ENCODE measurements at regions not wholly inside any gene's neighbourhood (a gene's known extent, or its start where the extent isn't known, plus 50 kb on each side); places are given as distances from the start of the nearest gene placed in this dataset.

DNA sequence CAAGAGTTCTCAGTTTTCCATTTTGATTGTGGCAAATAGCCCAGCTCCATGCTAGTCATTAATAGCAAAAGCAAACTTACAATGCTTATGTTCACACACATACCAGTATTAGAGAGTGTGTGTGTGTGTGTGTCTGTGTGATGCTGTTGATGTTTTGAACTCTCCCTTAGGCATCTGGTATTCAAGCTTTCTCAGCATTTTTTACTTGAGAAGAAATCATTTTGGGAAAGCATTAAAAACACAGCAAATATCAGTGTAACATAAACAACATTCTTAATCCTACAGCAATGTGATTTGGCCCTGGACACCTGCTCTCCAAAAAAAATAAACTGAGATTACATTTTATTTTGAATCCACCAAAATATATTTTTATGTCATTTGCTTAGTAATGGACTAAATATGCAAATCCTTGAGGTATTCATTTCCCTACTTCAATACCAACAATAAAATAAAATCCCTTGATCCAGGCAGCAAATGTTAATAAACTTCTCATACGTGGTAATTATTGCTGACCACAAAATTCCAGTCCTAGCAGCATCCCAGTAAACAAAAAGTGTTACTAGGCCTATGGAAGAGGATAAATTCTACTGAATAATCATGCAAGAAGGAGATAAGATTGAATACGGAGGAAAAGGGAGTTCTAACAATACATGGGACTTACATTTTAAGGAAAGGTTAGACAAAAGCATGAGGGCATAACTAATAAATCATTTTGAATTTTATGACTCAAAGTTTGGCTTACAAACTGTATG is 249.5 kb upstream of the CLEC14A start:
- Histone ChIP-seq H3K27ac (no peak overlapping the region), H3K36me3 (no peaks in the 10 kb centered on the region), H3K4me1 (no peaks in the 10 kb centered on the region), H3K27me3 (no peaks in the 10 kb centered on the region), H3K4me3 (no peak overlapping the region), H3K9me3 (no peaks in the 10 kb centered on the region)
- ATAC-seq (no peak), DNase-seq (no peak)
- TF ChIP-seq, protein P1, sequence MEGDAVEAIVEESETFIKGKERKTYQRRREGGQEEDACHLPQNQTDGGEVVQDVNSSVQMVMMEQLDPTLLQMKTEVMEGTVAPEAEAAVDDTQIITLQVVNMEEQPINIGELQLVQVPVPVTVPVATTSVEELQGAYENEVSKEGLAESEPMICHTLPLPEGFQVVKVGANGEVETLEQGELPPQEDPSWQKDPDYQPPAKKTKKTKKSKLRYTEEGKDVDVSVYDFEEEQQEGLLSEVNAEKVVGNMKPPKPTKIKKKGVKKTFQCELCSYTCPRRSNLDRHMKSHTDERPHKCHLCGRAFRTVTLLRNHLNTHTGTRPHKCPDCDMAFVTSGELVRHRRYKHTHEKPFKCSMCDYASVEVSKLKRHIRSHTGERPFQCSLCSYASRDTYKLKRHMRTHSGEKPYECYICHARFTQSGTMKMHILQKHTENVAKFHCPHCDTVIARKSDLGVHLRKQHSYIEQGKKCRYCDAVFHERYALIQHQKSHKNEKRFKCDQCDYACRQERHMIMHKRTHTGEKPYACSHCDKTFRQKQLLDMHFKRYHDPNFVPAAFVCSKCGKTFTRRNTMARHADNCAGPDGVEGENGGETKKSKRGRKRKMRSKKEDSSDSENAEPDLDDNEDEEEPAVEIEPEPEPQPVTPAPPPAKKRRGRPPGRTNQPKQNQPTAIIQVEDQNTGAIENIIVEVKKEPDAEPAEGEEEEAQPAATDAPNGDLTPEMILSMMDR (IDR thresholded peaks at IDR 0.05) = no peak
- intact Hi-C loops (cut with DNase I) = no loop called here

DNA sequence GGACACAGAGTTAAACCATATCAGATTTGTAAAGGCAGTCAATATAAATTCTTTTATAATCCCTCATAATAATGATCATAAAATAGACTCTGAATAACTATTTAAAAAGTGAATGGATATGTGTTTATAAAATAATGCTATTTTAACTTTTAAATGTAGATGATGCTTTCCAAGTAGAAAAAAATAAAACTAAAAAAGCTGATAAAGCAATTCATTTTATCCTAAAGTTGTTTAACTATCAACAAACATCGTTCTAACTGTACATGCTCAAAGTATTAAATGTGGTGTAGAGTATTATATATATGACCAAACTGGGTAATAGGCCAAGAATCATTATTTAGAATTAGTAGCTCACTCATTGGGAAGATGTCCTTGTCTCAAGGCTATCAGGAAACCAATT is 248.3 kb upstream of the CLEC14A start:
- Histone ChIP-seq H3K27ac (no peak overlapping the region), H3K36me3 (no peaks in the 10 kb centered on the region), H3K27me3 (no peaks in the 10 kb centered on the region), H3K4me1 (no peaks in the 10 kb centered on the region), H3K9me3 (no peaks in the 10 kb centered on the region), H3K4me3 (no peak overlapping the region)
- intact Hi-C loops (cut with DNase I) = no loop called here
- no peak for DNase-seq
- TF ChIP-seq, protein P1 (IDR thresholded peaks at IDR 0.05) = no peak
- ATAC-seq = no peak

DNA sequence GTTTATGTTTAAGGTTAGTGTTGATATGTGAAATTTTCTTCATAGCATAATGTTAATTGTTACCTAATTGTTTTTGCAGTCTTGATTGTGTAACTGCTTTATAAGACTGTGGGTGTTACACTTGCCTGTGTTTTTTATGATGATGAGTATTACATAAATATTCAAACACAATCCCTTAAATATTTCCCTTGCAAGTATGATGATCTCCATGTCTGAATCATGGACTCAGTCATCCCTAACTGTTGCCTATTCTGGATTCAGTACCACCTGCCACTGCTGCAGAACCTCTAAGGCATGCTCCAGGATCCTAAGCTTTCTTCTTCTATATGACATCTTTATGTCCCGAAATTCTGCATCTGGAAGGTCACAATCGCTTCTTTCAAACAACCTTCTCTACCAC is 246.3 kb upstream of the CLEC14A start:
- intact Hi-C loops (cut with DNase I) = no loop called here
- no peaks in the 10 kb centered on the region for H3K9me3 ChIP-seq
- no peak for ATAC-seq
- no peaks in the 10 kb centered on the region for H3K27me3 ChIP-seq
- H3K4me3 ChIP-seq = no peak overlapping the region
- H3K27ac ChIP-seq = no peak overlapping the region
- DNase-seq = no peak
- H3K4me1 ChIP-seq = no peaks in the 10 kb centered on the region
- TF ChIP-seq, protein P1 (IDR thresholded peaks at IDR 0.05) = no peak
- H3K36me3 ChIP-seq = no peaks in the 10 kb centered on the region

DNA sequence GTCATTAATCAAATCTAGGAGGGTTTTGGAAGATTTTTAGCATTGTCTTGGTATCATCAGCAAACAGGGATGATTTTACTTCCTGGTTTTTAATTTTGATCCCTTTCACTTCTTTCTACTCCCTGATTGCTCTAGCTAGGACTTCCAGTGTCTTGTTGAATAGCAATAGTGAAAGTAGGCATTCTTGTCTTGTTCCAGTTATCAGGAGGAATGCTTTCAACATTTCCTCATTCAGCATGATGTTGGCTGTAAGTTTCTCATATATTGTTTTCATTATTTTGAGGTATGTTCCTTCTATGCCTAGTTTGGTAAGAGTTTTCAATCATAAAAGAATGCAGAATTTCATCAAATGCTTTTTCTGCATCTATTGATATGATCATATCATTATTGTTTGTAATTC is 244.2 kb upstream of the CLEC14A start:
- Histone ChIP-seq H3K9me3 (no peaks in the 10 kb centered on the region), H3K27ac (no peak overlapping the region), H3K4me3 (no peak overlapping the region), H3K4me1 (no peaks in the 10 kb centered on the region), H3K36me3 (no peaks in the 10 kb centered on the region), H3K27me3 (no peaks in the 10 kb centered on the region)
- intact Hi-C loops (cut with DNase I) = no loop called here
- ATAC-seq (no peak), DNase-seq (no peak)
- TF ChIP-seq, protein P1 (IDR thresholded peaks at IDR 0.05) = no peak

DNA sequence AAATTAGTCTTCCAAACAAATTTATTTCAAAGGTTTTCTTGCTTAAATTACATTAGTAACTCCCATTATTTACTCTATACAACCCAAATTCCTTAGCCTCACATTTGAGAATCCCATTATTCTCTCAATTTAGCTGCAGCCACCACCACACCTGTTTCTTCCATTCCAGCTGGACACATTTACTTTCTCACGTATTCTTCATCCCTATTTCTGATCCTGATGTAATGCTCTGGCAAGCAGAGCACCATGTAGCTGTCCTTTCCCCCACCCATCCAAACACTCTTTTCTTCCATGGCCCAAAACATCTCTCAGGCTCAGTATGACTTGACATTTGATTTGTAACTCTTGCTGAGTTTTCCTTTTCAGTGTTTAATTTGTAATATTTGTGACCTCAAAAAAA is 240.2 kb upstream of the CLEC14A start:
- Histone ChIP-seq H3K27ac (no peak overlapping the region), H3K9me3 (no peaks in the 10 kb centered on the region), H3K4me3 (no peak overlapping the region), H3K27me3 (no peaks in the 10 kb centered on the region), H3K4me1 (no peaks in the 10 kb centered on the region), H3K36me3 (no peaks in the 10 kb centered on the region)
- DNase-seq (no peak), ATAC-seq (no peak)
- intact Hi-C loops (cut with DNase I) = no loop called here
- TF ChIP-seq, protein P1 (IDR thresholded peaks at IDR 0.05) = no peak

DNA sequence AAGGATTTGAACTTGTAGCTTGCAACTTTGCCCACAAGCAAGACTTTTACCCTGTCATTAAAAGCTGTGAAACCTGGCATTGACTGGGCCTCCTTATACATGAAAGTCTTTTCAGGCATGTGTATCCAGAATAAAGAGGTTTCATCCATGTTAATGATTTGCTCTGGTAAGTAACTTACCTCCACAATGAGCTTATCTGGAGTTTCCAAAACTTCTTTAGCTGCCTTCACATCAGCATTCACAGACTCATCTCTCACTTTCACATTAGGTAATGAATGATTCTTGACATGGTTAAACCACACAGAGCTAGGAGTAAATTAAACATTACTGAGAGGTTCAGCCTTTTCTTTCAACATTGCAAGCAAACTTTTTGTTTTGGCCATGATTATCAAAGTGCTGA is 234.4 kb upstream of the CLEC14A start:
- ATAC-seq (no peak), DNase-seq (no peak)
- no peaks in the 10 kb centered on the region for H3K9me3 ChIP-seq
- TF ChIP-seq, protein P1 (IDR thresholded peaks at IDR 0.05) = no peak
- intact Hi-C loops (cut with DNase I) = no loop called here
- no peaks in the 10 kb centered on the region for H3K4me1 ChIP-seq
- no peaks in the 10 kb centered on the region for H3K36me3 ChIP-seq
- H3K27me3 ChIP-seq = no peaks in the 10 kb centered on the region
- H3K4me3 ChIP-seq = no peak overlapping the region
- no peak overlapping the region for H3K27ac ChIP-seq
